Stimulated activated CD4-positive, alpha-beta T cell treated with anti-CD3 and anti-CD28 coated beads, Interleukin-1b, Interleukin-23, amount 100 ng/mL, for 24 hours (primary cell): ENCODE measurements at regions not wholly inside any gene's neighbourhood (a gene's known extent, or its start where the extent isn't known, plus 50 kb on each side); places are given as distances from the start of the nearest gene placed in this dataset.

Experiments used
- DNase-seq, 4 experiments: peaks; one replicate each; pipeline ENCODE4 v3.0.0-alpha.2; 2020; ENCODE audit warnings: low read depth in 4 of 4, low spot score in 1 of 4

GRCh38 chr2:217103752-217104545 lies 244.1 kb upstream of the TNP1 start:
- no peak for DNase-seq

GRCh38 chr2:217102956-217103355 lies 243.1 kb upstream of the TNP1 start:
- DNase-seq: no peak

GRCh38 chr2:217101972-217102371 lies 242.1 kb upstream of the TNP1 start:
- DNase-seq: no peak

GRCh38 chr2:217099561-217099960 lies 239.7 kb upstream of the TNP1 start:
- DNase-seq: no peak

- DNase-seq: no peak
Observed at GRCh38 chr2:217098435-217098834, 238.6 kb upstream of the TNP1 start.

- no peak for DNase-seq
Observed at GRCh38 chr2:217097346-217097745, 237.5 kb upstream of the TNP1 start.

- DNase-seq: no peak
Observed at GRCh38 chr2:217096474-217097225, 236.8 kb upstream of the TNP1 start.

- DNase-seq: no peak
Observed at GRCh38 chr2:217095511-217096205, 235.8 kb upstream of the TNP1 start.

GRCh38 chr2:217092710-217093379 lies 233.0 kb upstream of the TNP1 start:
- DNase-seq: no peak

GRCh38 chr2:217091531-217091930 lies 231.7 kb upstream of the TNP1 start:
- DNase-seq: no peak

- DNase-seq: no peak
Observed at GRCh38 chr2:217090884-217091283, 231.0 kb upstream of the TNP1 start.

- DNase-seq: no peak
Observed at GRCh38 chr2:217090024-217090473, 230.2 kb upstream of the TNP1 start.

GRCh38 chr2:217086718-217087117 lies 226.9 kb upstream of the TNP1 start:
- DNase-seq: no peak

- no peak for DNase-seq
Observed at GRCh38 chr2:217086038-217086522, 226.2 kb upstream of the TNP1 start.

GRCh38 chr2:217085543-217085942 lies 225.7 kb upstream of the TNP1 start:
- no peak for DNase-seq

- no peak for DNase-seq
Observed at GRCh38 chr2:217081799-217082198, 221.9 kb upstream of the TNP1 start.

GRCh38 chr2:217079165-217079564 lies 219.3 kb upstream of the TNP1 start:
- DNase-seq: no peak

- peak in 1 of 4 experiments; percentile 4 for DNase-seq
Observed at GRCh38 chr2:217077831-217078407, 218.1 kb upstream of the TNP1 start.

GRCh38 chr2:217076657-217077232 lies 216.9 kb upstream of the TNP1 start:
- DNase-seq: no peak

GRCh38 chr2:217076058-217076435 lies 216.2 kb upstream of the TNP1 start:
- DNase-seq: no peak
